ENCODE measurements at regions not wholly inside any gene's neighbourhood (a gene's known extent, or its start where the extent isn't known, plus 50 kb on each side); places are given as distances from the start of the nearest gene placed in this dataset.

DNA sequence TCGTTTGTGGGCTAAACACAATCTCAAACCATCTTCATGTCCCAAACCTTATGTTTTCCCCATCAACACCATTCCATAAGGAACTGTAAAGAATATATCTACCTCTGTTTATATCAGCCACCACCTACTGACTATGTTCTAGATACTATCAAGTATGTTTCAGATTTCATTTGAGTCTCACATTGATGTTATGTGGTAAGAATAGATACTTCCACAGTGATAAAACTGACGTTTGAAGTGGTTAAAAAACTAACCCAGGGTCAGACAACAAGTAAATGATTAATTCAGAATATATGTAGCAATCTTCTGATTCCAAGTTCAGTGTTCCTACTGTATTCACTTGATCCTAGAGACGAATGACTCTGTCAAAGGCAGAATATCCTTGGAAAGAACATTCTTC is 156.8 kb upstream of the RASGEF1B start:
- Mint-ChIP-seq H3K36me3 (ENCODE audit: low read depth) (no peaks in the 10 kb centered on the region), H3K4me3 (no peak overlapping the region), H3K4me1 (peaks cover 25% of the 10 kb centered on the region), H3K27me3 (no peaks in the 10 kb centered on the region), H3K9me3 (ENCODE audit: low read depth) (no peaks in the 10 kb centered on the region), H3K27ac (no peak overlapping the region)
- DNase-seq (no peak), ATAC-seq (peak; percentile 47)
- CTCF ChIA-PET, result no interaction called here
- POLR2A ChIA-PET, result no interaction called here
- intact Hi-C loops (cut with DNase I, micrococcal nuclease), result no loop called here

- intact Hi-C loops (cut with DNase I, micrococcal nuclease), result no loop called here
- no peak overlapping the region for H3K4me3 Mint-ChIP-seq
- ChIA-PET CTCF (interaction anchor here (0.7 to 1.1 kb wide), 3 partner anchors 10 to 127 kb away, joined by 3 to 4 read pairs (median 3); no protein-coding TSS in a partner anchor), POLR2A (interaction anchor here (0.7 kb wide), 1 partner anchor 53 kb away, joined by 3 read pairs; no protein-coding TSS in a partner anchor)
- no peaks in the 10 kb centered on the region for H3K36me3 Mint-ChIP-seq (ENCODE audit: low read depth)
- no peaks in the 10 kb centered on the region for H3K27me3 Mint-ChIP-seq
- ATAC-seq (no peak), DNase-seq (no peak)
- no peak overlapping the region for H3K27ac Mint-ChIP-seq
- no peaks in the 10 kb centered on the region for H3K9me3 Mint-ChIP-seq (ENCODE audit: low read depth)
- H3K4me1 Mint-ChIP-seq, result peaks cover 23% of the 10 kb centered on the region
These were observed 155.9 kb upstream of the RASGEF1B start for GRCh38 chr4:81627590-81627989.

GRCh38 chr4:81626851-81627250 is 155.1 kb upstream of the RASGEF1B start:
- no peak for ATAC-seq
- intact Hi-C loops (cut with DNase I, micrococcal nuclease), result no loop called here
- H3K9me3 Mint-ChIP-seq (ENCODE audit: low read depth), result no peaks in the 10 kb centered on the region
- H3K27ac Mint-ChIP-seq, result no peak overlapping the region
- no peaks in the 10 kb centered on the region for H3K27me3 Mint-ChIP-seq
- no peak overlapping the region for H3K4me3 Mint-ChIP-seq
- H3K36me3 Mint-ChIP-seq (ENCODE audit: low read depth), result no peaks in the 10 kb centered on the region
- peaks cover 15% of the 10 kb centered on the region for H3K4me1 Mint-ChIP-seq
- CTCF ChIA-PET, result interaction anchor here (0.7 to 1.1 kb wide), 3 partner anchors 10 to 126 kb away, joined by 3 to 4 read pairs (median 3); no protein-coding TSS in a partner anchor
- no peak for DNase-seq
- POLR2A ChIA-PET, result interaction anchor here (0.8 kb wide), 1 partner anchor 155 kb away, joined by 3 read pairs; the partner anchor contains the start of gene RASGEF1B

- H3K36me3 Mint-ChIP-seq (ENCODE audit: low read depth), result no peaks in the 10 kb centered on the region
- ChIA-PET POLR2A (no interaction called here), CTCF (no interaction called here)
- ATAC-seq (no peak), DNase-seq (no peak)
- H3K27me3 Mint-ChIP-seq, result no peaks in the 10 kb centered on the region
- H3K4me3 Mint-ChIP-seq, result no peak overlapping the region
- H3K9me3 Mint-ChIP-seq (ENCODE audit: low read depth), result no peaks in the 10 kb centered on the region
- intact Hi-C loops (cut with DNase I, micrococcal nuclease), result no loop called here
- H3K27ac Mint-ChIP-seq, result no peak overlapping the region
- H3K4me1 Mint-ChIP-seq, result peaks cover 8% of the 10 kb centered on the region
These were observed 154.0 kb upstream of the RASGEF1B start for GRCh38 chr4:81625422-81626417.

GRCh38 chr4:81623434-81623833 is 151.7 kb upstream of the RASGEF1B start:
- Mint-ChIP-seq H3K4me1 (peaks cover 2% of the 10 kb centered on the region), H3K27ac (no peak overlapping the region), H3K27me3 (no peaks in the 10 kb centered on the region), H3K9me3 (ENCODE audit: low read depth) (no peaks in the 10 kb centered on the region), H3K4me3 (no peak overlapping the region), H3K36me3 (ENCODE audit: low read depth) (no peaks in the 10 kb centered on the region)
- CTCF ChIA-PET, result interaction anchor here (0.6 kb wide), 2 partner anchors 59 to 442 kb away, joined by 3 read pairs; no protein-coding TSS in a partner anchor
- intact Hi-C loops (cut with DNase I, micrococcal nuclease), result no loop called here
- ATAC-seq (no peak), DNase-seq (no peak)
- POLR2A ChIA-PET, result no interaction called here

GRCh38 chr4:81622474-81623184 is 150.9 kb upstream of the RASGEF1B start:
- Mint-ChIP-seq H3K4me1 (no peaks in the 10 kb centered on the region), H3K27me3 (no peaks in the 10 kb centered on the region), H3K27ac (no peak overlapping the region), H3K4me3 (no peak overlapping the region), H3K36me3 (ENCODE audit: low read depth) (no peaks in the 10 kb centered on the region), H3K9me3 (ENCODE audit: low read depth) (no peaks in the 10 kb centered on the region)
- no peak for DNase-seq
- intact Hi-C loops (cut with DNase I, micrococcal nuclease), result no loop called here
- ChIA-PET CTCF (interaction anchor here (0.8 kb wide), 1 partner anchor 155 kb away, joined by 3 read pairs; no protein-coding TSS in a partner anchor), POLR2A (no interaction called here)
- ATAC-seq, result no peak

DNA sequence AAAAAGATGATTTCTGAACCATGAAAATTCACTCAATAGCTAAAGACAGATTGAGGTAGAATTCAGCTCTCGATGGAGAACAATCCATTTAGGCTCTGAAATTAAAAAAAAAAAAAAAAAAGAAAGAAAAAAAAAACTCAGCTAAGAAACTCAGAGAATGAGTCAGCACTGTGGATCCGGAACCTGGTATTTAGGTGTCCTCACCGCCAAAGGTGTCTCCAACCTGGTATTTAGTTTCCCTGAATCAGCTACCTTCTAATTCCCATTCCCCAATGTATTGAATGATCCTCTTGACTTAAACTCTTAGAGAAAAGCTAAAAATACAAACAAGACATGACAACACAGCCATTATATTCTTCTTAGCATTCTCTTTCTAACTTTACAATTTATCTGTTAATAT is 150.3 kb upstream of the RASGEF1B start:
- no peak for ATAC-seq
- H3K36me3 Mint-ChIP-seq (ENCODE audit: low read depth), result no peaks in the 10 kb centered on the region
- intact Hi-C loops (cut with DNase I, micrococcal nuclease), result no loop called here
- H3K4me1 Mint-ChIP-seq, result no peaks in the 10 kb centered on the region
- CTCF ChIA-PET, result interaction anchor here (0.7 to 0.8 kb wide), 2 partner anchors 155 to 743 kb away, joined by 3 to 4 read pairs; no protein-coding TSS in a partner anchor
- H3K4me3 Mint-ChIP-seq, result no peak overlapping the region
- no peaks in the 10 kb centered on the region for H3K9me3 Mint-ChIP-seq (ENCODE audit: low read depth)
- DNase-seq, result no peak
- no peaks in the 10 kb centered on the region for H3K27me3 Mint-ChIP-seq
- H3K27ac Mint-ChIP-seq, result no peak overlapping the region
- POLR2A ChIA-PET, result interaction anchor here (0.5 kb wide), 1 partner anchor 739 kb away, joined by 3 read pairs; no protein-coding TSS in a partner anchor

GRCh38 chr4:81621490-81621889 is 149.8 kb upstream of the RASGEF1B start:
- no peak for ATAC-seq
- DNase-seq, result no peak
- no peaks in the 10 kb centered on the region for H3K36me3 Mint-ChIP-seq (ENCODE audit: low read depth)
- H3K27me3 Mint-ChIP-seq, result no peaks in the 10 kb centered on the region
- no peak overlapping the region for H3K27ac Mint-ChIP-seq
- CTCF ChIA-PET, result interaction anchor here (0.7 kb wide), 1 partner anchor 744 kb away, joined by 4 read pairs; no protein-coding TSS in a partner anchor
- POLR2A ChIA-PET, result interaction anchor here (0.5 kb wide), 1 partner anchor 740 kb away, joined by 3 read pairs; no protein-coding TSS in a partner anchor
- intact Hi-C loops (cut with DNase I, micrococcal nuclease), result no loop called here
- no peaks in the 10 kb centered on the region for H3K9me3 Mint-ChIP-seq (ENCODE audit: low read depth)
- H3K4me3 Mint-ChIP-seq, result no peak overlapping the region
- H3K4me1 Mint-ChIP-seq, result no peaks in the 10 kb centered on the region

DNA sequence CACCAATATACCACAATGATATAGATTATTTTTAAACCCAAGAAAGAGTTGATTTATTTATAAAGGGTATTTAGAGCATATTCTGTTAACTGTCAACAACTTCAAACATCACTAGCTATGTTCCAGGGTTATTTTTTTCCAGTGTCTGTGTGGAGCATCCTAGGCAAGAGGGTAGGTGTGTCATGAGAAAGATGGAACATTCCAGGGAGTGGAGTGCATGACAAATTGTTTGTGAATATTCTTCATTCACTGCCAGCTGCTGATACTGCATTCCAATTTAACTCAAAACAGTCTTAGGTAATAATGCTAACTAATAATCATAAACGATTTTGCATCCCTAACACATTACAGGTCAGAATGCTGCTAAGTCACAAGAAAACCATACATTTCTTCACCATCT is 148.7 kb upstream of the RASGEF1B start:
- DNase-seq (no peak), ATAC-seq (no peak)
- intact Hi-C loops (cut with DNase I, micrococcal nuclease), result no loop called here
- ChIA-PET CTCF (no interaction called here), POLR2A (no interaction called here)
- no peak overlapping the region for H3K4me3 Mint-ChIP-seq
- H3K9me3 Mint-ChIP-seq (ENCODE audit: low read depth), result no peaks in the 10 kb centered on the region
- no peaks in the 10 kb centered on the region for H3K4me1 Mint-ChIP-seq
- no peaks in the 10 kb centered on the region for H3K36me3 Mint-ChIP-seq (ENCODE audit: low read depth)
- H3K27ac Mint-ChIP-seq, result no peak overlapping the region
- no peaks in the 10 kb centered on the region for H3K27me3 Mint-ChIP-seq

- no peaks in the 10 kb centered on the region for H3K4me1 Mint-ChIP-seq
- H3K9me3 Mint-ChIP-seq (ENCODE audit: low read depth), result no peaks in the 10 kb centered on the region
- no peaks in the 10 kb centered on the region for H3K36me3 Mint-ChIP-seq (ENCODE audit: low read depth)
- no peaks in the 10 kb centered on the region for H3K27me3 Mint-ChIP-seq
- DNase-seq (no peak), ATAC-seq (no peak)
- ChIA-PET POLR2A (no interaction called here), CTCF (interaction anchor here (1.1 kb wide), 1 partner anchor 10 kb away, joined by 4 read pairs; no protein-coding TSS in a partner anchor)
- no peak overlapping the region for H3K4me3 Mint-ChIP-seq
- no peak overlapping the region for H3K27ac Mint-ChIP-seq
- intact Hi-C loops (cut with DNase I, micrococcal nuclease), result no loop called here
These were observed 145.8 kb upstream of the RASGEF1B start for GRCh38 chr4:81617545-81617944.

DNA sequence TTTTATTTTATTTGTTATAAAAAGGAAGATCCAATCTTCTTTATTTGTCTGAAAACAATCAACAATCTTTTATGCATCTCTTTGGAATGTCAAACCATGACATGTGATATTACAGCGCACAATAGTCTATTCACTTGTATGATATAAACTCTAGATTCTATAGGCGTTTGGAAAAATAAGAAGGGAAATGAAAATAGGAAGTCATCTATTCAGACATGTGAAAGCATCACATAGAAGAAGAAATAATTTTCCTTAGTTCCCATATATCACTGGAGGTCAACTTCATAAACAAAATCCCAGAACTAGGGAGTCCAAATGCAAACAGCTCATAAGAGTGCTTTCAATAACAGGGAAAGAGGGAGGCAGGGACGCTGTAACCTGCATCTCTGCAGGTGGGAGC is 139.5 kb upstream of the RASGEF1B start:
- no peak for DNase-seq
- ATAC-seq, result no peak
- Mint-ChIP-seq H3K27me3 (no peaks in the 10 kb centered on the region), H3K27ac (no peak overlapping the region), H3K4me3 (no peak overlapping the region), H3K36me3 (ENCODE audit: low read depth) (no peaks in the 10 kb centered on the region), H3K9me3 (ENCODE audit: low read depth) (no peaks in the 10 kb centered on the region), H3K4me1 (peaks cover 6% of the 10 kb centered on the region)
- POLR2A ChIA-PET, result no interaction called here
- intact Hi-C loops (cut with DNase I, micrococcal nuclease), result no loop called here
- CTCF ChIA-PET, result no interaction called here

All from activated CD4-positive, alpha-beta T cell treated with anti-CD3 and anti-CD28 coated beads for 36 hours (primary cell).